Mammary epithelial cell (primary cell): ENCODE measurements at regions not wholly inside any gene's neighbourhood (a gene's known extent, or its start where the extent isn't known, plus 50 kb on each side); places are given as distances from the start of the nearest gene placed in this dataset.

Source experiments
- EZH2 ChIP-seq: IDR thresholded peaks from 2 replicates; pipeline ENCODE4 v1.6.1; 2012; ENCODE audit warnings: low read length, inconsistent platforms, borderline replicate concordance
- TF ChIP-seq, protein P1 (sequence below), 2 donors: IDR thresholded peaks in 1 of 2; conservative IDR thresholded peaks in 1 of 2; 2 replicates each; pipeline ENCODE4 v1.5.1; 2011 to 2012; ENCODE audit warnings: inconsistent platforms in 2 of 2, low read length in 2 of 2, mild to moderate bottlenecking in 2 of 2, control low read depth in 1 of 2, low read depth in 1 of 2; ENCODE audit not compliant: insufficient read depth in 1 of 2; ENCODE audit errors: extremely low read depth in 1 of 2

DNA sequence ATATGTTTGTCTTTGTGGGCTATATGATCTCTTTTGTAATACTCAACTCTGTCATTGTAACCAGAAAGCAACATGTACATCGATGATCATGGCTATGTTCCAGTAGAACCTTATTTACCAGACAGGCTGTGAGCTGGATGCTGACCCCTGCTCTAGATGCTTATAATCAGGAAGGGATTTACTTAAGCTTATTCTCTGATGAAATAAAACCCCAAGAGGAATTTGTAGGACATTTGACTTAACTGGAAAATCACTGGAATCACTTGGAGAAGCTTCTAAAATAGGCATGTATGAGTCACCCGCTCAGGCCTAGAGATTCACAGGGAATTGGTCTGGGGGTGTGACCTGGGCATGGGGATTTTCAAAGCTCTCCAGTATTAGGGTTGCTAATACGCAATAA is 285.8 kb upstream of the ZNF608 start:
- TF ChIP-seq, protein P1, sequence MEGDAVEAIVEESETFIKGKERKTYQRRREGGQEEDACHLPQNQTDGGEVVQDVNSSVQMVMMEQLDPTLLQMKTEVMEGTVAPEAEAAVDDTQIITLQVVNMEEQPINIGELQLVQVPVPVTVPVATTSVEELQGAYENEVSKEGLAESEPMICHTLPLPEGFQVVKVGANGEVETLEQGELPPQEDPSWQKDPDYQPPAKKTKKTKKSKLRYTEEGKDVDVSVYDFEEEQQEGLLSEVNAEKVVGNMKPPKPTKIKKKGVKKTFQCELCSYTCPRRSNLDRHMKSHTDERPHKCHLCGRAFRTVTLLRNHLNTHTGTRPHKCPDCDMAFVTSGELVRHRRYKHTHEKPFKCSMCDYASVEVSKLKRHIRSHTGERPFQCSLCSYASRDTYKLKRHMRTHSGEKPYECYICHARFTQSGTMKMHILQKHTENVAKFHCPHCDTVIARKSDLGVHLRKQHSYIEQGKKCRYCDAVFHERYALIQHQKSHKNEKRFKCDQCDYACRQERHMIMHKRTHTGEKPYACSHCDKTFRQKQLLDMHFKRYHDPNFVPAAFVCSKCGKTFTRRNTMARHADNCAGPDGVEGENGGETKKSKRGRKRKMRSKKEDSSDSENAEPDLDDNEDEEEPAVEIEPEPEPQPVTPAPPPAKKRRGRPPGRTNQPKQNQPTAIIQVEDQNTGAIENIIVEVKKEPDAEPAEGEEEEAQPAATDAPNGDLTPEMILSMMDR (conservative IDR thresholded peaks at IDR 0.05 in 1 of 2, IDR thresholded peaks at IDR 0.05 in 1 of 2; ENCODE audit: extremely low read depth in 1 of 2, insufficient read depth in 1 of 2, low read depth in 1 of 2, low read length in 2 of 2) = no peak
- TF ChIP-seq EZH2 = no peak
